ENCODE measurements at regions not wholly inside any gene's neighbourhood (a gene's known extent, or its start where the extent isn't known, plus 50 kb on each side); places are given as distances from the start of the nearest gene placed in this dataset.

DNA sequence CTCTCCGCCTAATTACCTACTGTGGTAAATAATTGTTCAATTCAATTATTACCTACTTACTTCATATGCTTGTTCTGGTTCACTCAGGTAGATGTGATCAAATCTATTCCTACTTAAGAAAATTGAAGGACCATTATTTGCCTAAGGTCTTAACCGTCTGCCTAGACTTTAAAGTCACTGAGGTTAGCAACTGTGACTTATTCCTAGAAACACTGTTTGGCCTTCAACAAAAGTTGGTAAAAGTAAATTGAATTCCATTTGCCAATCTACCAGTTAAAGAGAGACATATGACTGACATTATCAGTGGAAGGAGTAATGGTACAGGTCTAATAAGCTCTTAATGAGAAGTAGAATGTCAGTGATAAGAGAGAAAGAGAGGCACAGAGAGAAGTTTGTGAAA lies 491.5 kb downstream of the NYAP2 start:
- Histone ChIP-seq H3K9me3 (no peaks in the 10 kb centered on the region), H3K4me1 (no peaks in the 10 kb centered on the region), H3K4me3 (no peak overlapping the region), H3K27ac (no peak overlapping the region), H3K27me3 (no peaks in the 10 kb centered on the region), H3K36me3 (no peaks in the 10 kb centered on the region)
- TF ChIP-seq, protein P1, sequence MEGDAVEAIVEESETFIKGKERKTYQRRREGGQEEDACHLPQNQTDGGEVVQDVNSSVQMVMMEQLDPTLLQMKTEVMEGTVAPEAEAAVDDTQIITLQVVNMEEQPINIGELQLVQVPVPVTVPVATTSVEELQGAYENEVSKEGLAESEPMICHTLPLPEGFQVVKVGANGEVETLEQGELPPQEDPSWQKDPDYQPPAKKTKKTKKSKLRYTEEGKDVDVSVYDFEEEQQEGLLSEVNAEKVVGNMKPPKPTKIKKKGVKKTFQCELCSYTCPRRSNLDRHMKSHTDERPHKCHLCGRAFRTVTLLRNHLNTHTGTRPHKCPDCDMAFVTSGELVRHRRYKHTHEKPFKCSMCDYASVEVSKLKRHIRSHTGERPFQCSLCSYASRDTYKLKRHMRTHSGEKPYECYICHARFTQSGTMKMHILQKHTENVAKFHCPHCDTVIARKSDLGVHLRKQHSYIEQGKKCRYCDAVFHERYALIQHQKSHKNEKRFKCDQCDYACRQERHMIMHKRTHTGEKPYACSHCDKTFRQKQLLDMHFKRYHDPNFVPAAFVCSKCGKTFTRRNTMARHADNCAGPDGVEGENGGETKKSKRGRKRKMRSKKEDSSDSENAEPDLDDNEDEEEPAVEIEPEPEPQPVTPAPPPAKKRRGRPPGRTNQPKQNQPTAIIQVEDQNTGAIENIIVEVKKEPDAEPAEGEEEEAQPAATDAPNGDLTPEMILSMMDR (IDR thresholded peaks at IDR 0.05), result no peak
- no peak for DNase-seq
- intact Hi-C loops (cut with DNase I; ENCODE audit: low total_unique reads), result loop anchor here (5.0 kb wide), 1 partner anchor 911 kb away; no protein-coding TSS in a partner anchor

DNA sequence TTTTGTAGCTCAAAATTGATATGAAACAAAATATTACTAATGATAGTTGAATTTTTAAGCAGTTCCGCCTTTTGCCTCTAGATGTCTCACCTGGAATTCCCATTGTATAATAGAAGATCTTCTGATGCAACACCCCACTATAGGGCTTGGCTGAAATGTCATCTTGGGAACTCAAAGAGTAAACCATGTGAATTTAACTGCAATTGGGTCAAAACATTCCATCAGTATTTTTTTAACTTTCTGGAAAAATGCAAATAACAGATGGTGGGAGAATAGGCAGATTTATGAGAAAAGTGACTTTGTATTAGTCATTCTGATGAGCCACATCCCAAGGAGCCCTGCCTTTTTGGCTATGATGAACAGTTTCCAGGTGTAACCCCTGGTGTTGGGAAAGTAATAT lies 489.9 kb downstream of the NYAP2 start:
- TF ChIP-seq, protein P1 (IDR thresholded peaks at IDR 0.05), result peak; percentile 77 to 85
- Histone ChIP-seq H3K27ac (no peak overlapping the region), H3K4me3 (no peak overlapping the region), H3K4me1 (no peaks in the 10 kb centered on the region), H3K36me3 (no peaks in the 10 kb centered on the region), H3K27me3 (no peaks in the 10 kb centered on the region), H3K9me3 (no peaks in the 10 kb centered on the region)
- DNase-seq, result no peak
- intact Hi-C loops (cut with DNase I; ENCODE audit: low total_unique reads), result loop anchor here (10.0 kb wide), 1 partner anchor 1095 kb away; no protein-coding TSS in a partner anchor

DNA sequence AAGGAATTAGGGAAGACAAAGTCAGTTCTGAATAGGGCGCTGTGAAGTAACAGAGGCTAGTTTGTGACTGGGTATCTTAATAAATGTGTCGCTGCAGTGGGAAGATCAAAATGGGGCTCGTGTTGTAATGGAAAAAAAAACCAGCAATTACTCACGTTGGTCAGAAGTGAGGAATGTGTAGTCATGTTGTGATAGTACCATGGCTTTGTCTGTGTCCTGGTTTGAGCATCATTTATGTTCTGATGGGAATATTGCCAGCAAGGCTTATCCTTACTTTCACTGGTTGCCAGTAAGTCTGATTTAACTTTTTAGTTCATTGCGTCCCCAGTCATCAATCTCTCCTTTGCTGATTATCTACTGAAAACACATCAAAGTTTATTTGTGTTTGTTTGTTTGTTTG lies 467.6 kb downstream of the NYAP2 start:
- H3K36me3 ChIP-seq, result no peaks in the 10 kb centered on the region
- no peaks in the 10 kb centered on the region for H3K9me3 ChIP-seq
- no peaks in the 10 kb centered on the region for H3K27me3 ChIP-seq
- no peak for DNase-seq
- no peak overlapping the region for H3K27ac ChIP-seq
- no peaks in the 10 kb centered on the region for H3K4me1 ChIP-seq
- TF ChIP-seq, protein P1 (IDR thresholded peaks at IDR 0.05), result no peak
- intact Hi-C loops (cut with DNase I; ENCODE audit: low total_unique reads), result no loop called here
- no peak overlapping the region for H3K4me3 ChIP-seq

DNA sequence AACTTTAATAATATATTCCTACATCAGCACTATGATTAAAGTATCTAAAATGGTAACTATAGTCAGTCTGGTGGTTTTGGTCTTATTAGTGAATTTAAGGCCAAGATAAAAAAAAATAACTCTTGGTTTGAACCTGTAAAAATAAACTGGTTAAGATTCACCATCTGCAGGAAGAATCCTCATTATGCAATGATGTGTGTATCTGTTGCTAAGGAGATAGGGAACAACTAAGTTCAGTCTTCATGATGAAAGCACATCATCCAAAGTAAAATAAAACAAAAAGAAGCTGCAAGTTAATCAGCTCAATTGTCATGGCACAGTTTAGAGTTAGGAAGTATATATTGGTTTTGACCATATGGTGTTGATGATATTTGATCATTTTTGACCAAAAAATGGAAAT lies 466.0 kb downstream of the NYAP2 start:
- Histone ChIP-seq H3K27me3 (no peaks in the 10 kb centered on the region), H3K27ac (no peak overlapping the region), H3K4me1 (no peaks in the 10 kb centered on the region), H3K36me3 (no peaks in the 10 kb centered on the region), H3K4me3 (no peak overlapping the region), H3K9me3 (no peaks in the 10 kb centered on the region)
- TF ChIP-seq, protein P1 (IDR thresholded peaks at IDR 0.05), result no peak
- no peak for DNase-seq
- intact Hi-C loops (cut with DNase I; ENCODE audit: low total_unique reads), result no loop called here

DNA sequence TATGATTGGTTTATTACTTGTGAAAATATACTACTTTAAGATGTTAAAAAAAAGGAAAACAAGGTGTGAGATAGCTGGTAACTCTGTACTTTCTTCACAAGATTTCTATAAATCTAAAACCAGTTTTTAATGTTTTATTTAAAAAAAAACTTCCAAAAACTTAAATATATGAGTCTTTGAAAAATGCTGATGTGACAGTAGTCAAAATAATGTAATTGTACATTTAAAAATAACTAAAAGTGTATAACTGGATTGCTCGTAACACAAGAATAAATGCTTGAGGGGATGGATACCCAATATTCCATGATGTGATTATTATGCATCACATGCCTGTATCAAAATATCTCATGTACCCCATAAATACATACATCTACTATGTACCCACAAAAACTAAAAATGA lies 464.9 kb downstream of the NYAP2 start:
- DNase-seq, result no peak
- H3K27me3 ChIP-seq, result no peaks in the 10 kb centered on the region
- H3K27ac ChIP-seq, result no peak overlapping the region
- TF ChIP-seq, protein P1 (IDR thresholded peaks at IDR 0.05), result no peak
- H3K36me3 ChIP-seq, result no peaks in the 10 kb centered on the region
- intact Hi-C loops (cut with DNase I; ENCODE audit: low total_unique reads), result no loop called here
- H3K4me1 ChIP-seq, result no peaks in the 10 kb centered on the region
- H3K4me3 ChIP-seq, result no peak overlapping the region
- no peaks in the 10 kb centered on the region for H3K9me3 ChIP-seq

DNA sequence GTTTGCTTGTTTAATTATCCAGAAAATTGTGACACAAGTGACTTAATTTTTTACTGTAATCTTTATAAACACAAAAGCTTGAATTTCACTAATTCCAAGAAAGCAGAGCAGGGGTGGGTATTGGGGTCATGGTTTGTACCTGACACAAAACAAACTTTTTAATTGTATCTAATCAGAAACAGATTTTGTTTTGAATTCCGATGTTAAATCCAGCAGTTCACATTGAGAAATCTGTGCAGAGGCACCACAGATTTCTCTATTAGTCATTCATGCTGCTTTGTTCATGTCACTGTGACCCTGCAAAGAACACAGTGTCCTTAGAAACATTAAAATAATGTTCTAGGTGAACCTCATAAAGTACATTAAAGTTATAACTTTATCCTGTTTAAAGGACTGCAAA lies 443.4 kb downstream of the NYAP2 start:
- H3K9me3 ChIP-seq, result no peaks in the 10 kb centered on the region
- DNase-seq, result no peak
- TF ChIP-seq, protein P1 (IDR thresholded peaks at IDR 0.05), result no peak
- H3K4me3 ChIP-seq, result no peak overlapping the region
- H3K27ac ChIP-seq, result peak overlapping the region in 1 of 2 donors; percentile 8
- peaks cover 0 to 18% (median 0%) of the 10 kb centered on the region in 4 donors for H3K4me1 ChIP-seq
- no peaks in the 10 kb centered on the region for H3K36me3 ChIP-seq
- no peaks in the 10 kb centered on the region for H3K27me3 ChIP-seq
- intact Hi-C loops (cut with DNase I; ENCODE audit: low total_unique reads), result no loop called here
